ENCODE measurements at regions not wholly inside any gene's neighbourhood (a gene's known extent, or its start where the extent isn't known, plus 50 kb on each side); places are given as distances from the start of the nearest gene placed in this dataset.

GRCh38 chr18:55694291-55694690 lies 106.3 kb upstream of the TCF4 start:
- BruUV-seq (replicated peaks) = no TSS peak
- SMC1A ChIA-PET (ENCODE audit: uncharacterized antibody, unreplicated experiment) = no interaction called here
- intact Hi-C loops (cut with micrococcal nuclease; ENCODE audit: unreplicated experiment) (no loop called here), in situ Hi-C loops (cut with MboI) (no loop called here)
- Histone ChIP-seq H3K4me1 (ENCODE audit: control insufficient read depth, insufficient read depth, low read length) (no peaks in the 10 kb centered on the region), H3K36me3 (ENCODE audit: control insufficient read depth in 2 of 2, insufficient read depth in 2 of 2, low read length in 1 of 2) (no peaks in the 10 kb centered on the region), H3K9ac (ENCODE audit: control insufficient read depth, insufficient read depth, low read length) (no peak overlapping the region), H3K27ac (ENCODE audit: control insufficient read depth, insufficient read depth) (no peak overlapping the region), H3K79me2 (ENCODE audit: control insufficient read depth, insufficient read depth, low read length) (no peaks in the 10 kb centered on the region), H3K4me3 (no peak overlapping the region), H3K27me3 (replicated peaks in 1 of 2; ENCODE audit: control insufficient read depth in 2 of 2, insufficient read depth in 2 of 2, low read length in 1 of 2) (no peaks in the 10 kb centered on the region), H2AFZ (ENCODE audit: control insufficient read depth, low read depth, low read length) (no peak overlapping the region), H3K9me3 (replicated peaks; ENCODE audit: control insufficient read depth, insufficient read depth, low read length) (no peaks in the 10 kb centered on the region), H3K4me2 (ENCODE audit: control insufficient read depth, insufficient read depth) (no peak overlapping the region), H4K20me1 (ENCODE audit: control insufficient read depth, insufficient read depth) (no peaks in the 10 kb centered on the region)
- RAD21 ChIA-PET (ENCODE audit: unreplicated experiment) = no interaction called here
- POLR2A ChIA-PET = no interaction called here
- CTCF ChIA-PET = no interaction called here
- WGBS (ENCODE audit: insufficient coverage, insufficient replicate concordance, low lambda C conversion rate, missing lambda C conversion rate) = 0% methylated on average over 1 of the region's 1 CpG
- FAIRE-seq (no peak), DNase-seq (ENCODE audit: low read depth, low spot score) (no peak), ATAC-seq (no peak)
- TF ChIP-seq PML (IDR thresholded peaks at IDR 0.05; ENCODE audit: low read length) (no peak), ELK1 (IDR thresholded peaks at IDR 0.05; ENCODE audit: low read depth, low read length) (no peak), JUND (IDR thresholded peaks at IDR 0.05; ENCODE audit: low read depth, low read length) (no peak), CUX1 (IDR thresholded peaks at IDR 0.05; ENCODE audit: insufficient replicate concordance, low read depth, low read length) (no peak), WRNIP1 (IDR thresholded peaks at IDR 0.05; ENCODE audit: borderline replicate concordance, low read depth, low read length) (no peak), IKZF2 (IDR thresholded peaks at IDR 0.05) (no peak), CHD2 (IDR thresholded peaks at IDR 0.05; ENCODE audit: borderline replicate concordance, low read depth, low read length) (no peak), ZBTB4 (CRISPR knock-in tag; IDR thresholded peaks at IDR 0.05) (no peak), ZNF24 (IDR thresholded peaks at IDR 0.05) (no peak), GABPA (IDR thresholded peaks at IDR 0.05; ENCODE audit: low read depth) (no peak), EP300 (IDR thresholded peaks at IDR 0.05; ENCODE audit: borderline replicate concordance in 1 of 2, control insufficient read depth in 1 of 2, low read depth in 2 of 2, low read length in 2 of 2) (no peak), CEBPZ (IDR thresholded peaks at IDR 0.05; ENCODE audit: low read depth, low read length) (no peak)
